Iris pigment epithelial cell (primary cell): ENCODE measurements at regions not wholly inside any gene's neighbourhood (a gene's known extent, or its start where the extent isn't known, plus 50 kb on each side); places are given as distances from the start of the nearest gene placed in this dataset.

Experiments
- DNase-seq: peaks from one replicate; pipeline ENCODE4 v3.0.0-alpha.2; 2011; ENCODE audit warnings: low read depth

DNA sequence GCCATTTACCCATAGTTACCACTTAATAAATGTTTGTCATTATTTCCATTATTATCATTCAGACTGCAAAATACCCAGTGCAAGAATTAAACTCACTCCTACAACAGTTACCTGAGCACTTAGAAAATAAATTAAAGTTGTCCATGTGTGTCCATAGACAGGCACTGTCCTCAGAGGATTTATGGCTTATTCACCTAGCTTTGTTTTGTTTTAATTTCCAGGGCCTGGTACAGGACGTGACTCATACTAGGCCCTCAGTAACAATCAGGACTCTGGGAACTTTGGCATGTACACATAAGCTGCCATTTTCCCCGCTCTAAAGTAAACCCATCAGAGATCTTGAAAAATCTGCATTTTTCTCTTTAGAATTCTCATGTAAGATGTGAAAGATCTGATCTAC is 458.5 kb upstream of the ARRDC4 start:
- peak; percentile 54 for DNase-seq

- peak; percentile 84 for DNase-seq
These were observed 456.3 kb upstream of the ARRDC4 start for GRCh38 chr15:97504031-97504792.

- no peak for DNase-seq
These were observed 442.8 kb upstream of the ARRDC4 start for GRCh38 chr15:97517737-97518136.

GRCh38 chr15:97520689-97521088 is 439.8 kb upstream of the ARRDC4 start:
- DNase-seq = no peak

DNA sequence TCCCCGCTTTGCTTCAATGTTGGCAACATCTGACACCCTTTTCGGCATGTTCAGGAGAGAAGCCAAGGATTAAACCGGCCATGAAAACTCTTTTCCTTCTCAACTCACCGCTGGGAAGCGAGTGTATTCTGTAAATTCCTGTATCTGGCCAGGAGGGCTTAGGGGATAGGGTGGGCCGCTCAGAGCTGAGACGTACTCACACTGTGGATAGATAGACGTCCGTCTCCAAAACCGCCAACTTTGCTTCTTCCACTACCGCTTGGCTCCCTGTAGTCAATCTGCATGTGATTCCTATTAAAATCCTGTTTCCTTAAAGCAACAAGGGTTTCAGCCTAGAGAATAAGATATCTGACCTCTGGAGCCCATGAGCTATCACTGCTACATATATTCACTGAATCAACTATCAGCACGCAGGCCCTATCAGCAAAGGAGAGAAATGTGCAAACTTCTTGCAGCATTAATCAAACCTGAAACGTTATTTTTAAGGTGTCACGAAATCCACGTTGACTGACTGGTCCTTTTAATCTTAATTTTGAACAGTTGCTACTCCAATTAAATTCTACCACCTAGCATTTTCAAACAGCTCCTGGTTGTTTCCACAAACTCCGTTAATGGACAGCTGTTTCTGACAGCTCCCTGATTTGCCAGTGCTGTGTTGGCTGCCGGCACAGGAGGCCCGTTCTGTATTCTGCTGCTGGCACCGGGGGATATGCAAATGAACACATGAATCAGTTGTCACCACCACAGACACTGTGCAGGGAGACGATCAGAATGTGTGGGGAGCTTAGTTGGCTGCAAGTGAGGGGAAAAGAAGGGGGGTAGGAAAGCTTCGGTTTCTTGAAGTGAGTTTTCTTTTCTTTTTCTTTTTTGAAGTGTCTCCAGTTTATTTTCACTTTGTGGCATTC is 438.9 kb upstream of the ARRDC4 start:
- DNase-seq = no peak

GRCh38 chr15:97522347-97522746 is 438.2 kb upstream of the ARRDC4 start:
- DNase-seq = no peak

- DNase-seq = no peak
These were observed 434.7 kb upstream of the ARRDC4 start for GRCh38 chr15:97525809-97526208.

- DNase-seq = no peak
These were observed 432.3 kb upstream of the ARRDC4 start for GRCh38 chr15:97528238-97528637.

DNA sequence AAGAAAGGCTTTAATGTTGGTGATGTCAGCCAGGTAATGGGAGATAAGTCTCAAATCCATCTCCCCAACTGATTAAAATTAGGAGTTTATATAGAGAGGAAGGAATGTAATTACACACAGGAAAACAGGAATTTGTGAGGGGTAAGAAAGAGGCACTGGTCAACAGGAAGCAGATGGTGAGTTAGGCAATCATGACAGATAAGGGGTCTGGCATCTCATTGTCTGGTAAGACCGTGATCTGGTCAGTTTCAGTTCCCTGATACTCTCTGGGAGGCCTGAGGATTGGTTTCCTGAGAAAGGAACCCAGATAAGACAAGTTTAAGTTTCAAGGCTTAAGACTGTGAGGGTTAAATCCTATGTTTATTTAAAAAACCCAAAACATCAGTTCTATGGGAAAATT is 414.7 kb upstream of the ARRDC4 start:
- no peak for DNase-seq

DNA sequence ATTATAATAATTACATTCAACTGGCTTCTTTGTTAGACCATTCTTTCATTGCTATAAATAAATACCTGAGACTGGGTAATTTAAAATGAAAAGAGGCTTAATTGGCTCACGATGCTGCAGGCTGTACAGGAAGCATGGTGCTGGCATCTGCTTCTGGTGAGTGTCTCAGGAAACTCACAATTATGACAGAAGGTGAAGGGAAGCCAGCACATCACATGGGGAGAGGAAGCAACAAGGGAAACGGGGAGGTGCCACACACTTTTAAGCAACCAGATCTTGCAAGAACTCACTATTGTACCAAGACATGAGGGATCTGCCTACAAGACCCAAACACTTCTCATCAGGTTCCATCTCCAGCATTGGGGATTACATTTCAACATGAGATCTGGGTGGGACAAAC is 413.1 kb upstream of the ARRDC4 start:
- DNase-seq = no peak

DNA sequence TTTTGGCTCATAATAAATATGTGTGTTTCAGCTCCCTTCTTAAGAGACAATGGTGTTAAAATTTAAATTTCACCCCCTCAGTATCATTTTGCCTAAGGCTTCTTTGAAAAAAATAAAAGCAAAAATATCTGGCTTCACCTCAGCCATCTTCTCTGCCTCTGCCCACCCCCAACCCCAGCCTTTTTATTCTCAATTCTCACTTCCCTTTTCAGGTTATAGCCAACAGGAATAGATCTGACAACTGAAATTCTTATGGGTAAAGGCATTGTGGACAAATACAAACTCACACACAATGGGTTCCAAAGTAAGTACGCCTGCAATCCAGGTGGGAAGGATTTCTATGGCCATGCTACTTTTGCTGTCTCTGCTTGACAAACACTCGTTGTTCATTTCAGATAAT is 399.0 kb upstream of the ARRDC4 start:
- DNase-seq = no peak

GRCh38 chr15:97563516-97563915 is 397.0 kb upstream of the ARRDC4 start:
- DNase-seq = no peak

- DNase-seq = no peak
These were observed 393.5 kb upstream of the ARRDC4 start for GRCh38 chr15:97566961-97567360.

GRCh38 chr15:97567411-97567810 is 393.1 kb upstream of the ARRDC4 start:
- no peak for DNase-seq

GRCh38 chr15:97576929-97577645 is 383.4 kb upstream of the ARRDC4 start:
- DNase-seq = no peak

GRCh38 chr15:97585408-97585807 is 375.1 kb upstream of the ARRDC4 start:
- no peak for DNase-seq

GRCh38 chr15:97592778-97593177 is 367.7 kb upstream of the ARRDC4 start:
- DNase-seq = no peak

DNA sequence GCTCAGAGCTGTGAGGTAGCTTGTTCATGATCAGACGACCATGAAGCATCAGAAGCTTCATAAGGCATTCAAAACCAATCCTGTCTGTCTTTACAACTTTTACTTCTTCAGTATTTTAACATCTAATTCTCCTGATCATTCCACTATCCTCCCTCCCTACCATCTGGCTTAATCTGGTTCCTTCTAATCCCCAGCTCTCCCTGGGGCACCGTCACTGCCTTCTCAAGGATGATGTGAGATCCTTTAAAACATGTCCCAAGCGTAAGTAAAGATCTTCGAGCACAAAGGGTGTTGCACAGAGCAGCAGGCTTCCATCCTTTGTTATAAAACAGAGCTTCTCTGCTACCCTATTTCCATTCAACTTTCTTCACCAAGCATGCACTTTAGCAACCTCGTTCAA is 362.7 kb upstream of the ARRDC4 start:
- DNase-seq = no peak

GRCh38 chr15:97598353-97598798 is 362.1 kb upstream of the ARRDC4 start:
- no peak for DNase-seq

DNA sequence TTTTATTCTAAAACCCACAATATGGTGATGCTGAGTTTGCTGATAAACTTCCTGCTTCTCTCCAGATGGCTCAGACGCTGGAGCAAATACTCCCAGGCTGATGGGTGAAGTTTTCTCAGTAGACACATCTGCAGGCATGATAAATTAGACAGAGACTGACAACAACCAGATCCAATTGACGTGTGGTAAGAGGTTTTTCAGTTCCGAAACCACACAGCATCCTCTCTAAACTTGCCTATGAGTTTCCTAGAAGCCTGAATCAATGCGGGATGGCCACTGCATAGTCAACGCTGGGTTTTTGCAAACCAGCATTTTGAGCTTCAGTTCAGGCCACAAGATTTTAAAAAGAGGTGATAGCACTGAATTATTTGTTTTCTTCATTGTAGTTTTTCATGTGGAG is 360.3 kb upstream of the ARRDC4 start:
- no peak for DNase-seq

DNA sequence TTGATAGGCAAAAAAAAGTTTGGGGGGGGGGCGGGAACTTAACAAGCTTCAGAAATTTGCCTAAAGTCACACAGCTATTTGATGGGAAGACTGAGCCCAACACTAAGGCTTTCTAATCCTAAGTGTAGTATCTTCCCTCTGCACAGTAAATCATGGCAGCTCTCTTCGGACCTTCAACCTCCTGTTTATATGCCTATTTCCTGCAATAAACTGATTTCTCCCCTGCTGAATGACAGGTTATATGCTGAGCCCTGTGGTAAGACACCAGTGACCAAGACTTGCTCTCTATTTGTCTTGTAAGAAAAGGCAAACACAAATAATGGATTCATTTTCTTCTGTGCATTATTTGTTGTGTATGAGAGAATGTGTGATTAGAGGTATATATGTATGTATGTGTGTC is 355.8 kb upstream of the ARRDC4 start:
- DNase-seq = no peak

GRCh38 chr15:97615114-97615513 is 345.4 kb upstream of the ARRDC4 start:
- no peak for DNase-seq
